Left lung (tissue), 4 donors: ENCODE measurements at regions not wholly inside any gene's neighbourhood (a gene's known extent, or its start where the extent isn't known, plus 50 kb on each side); places are given as distances from the start of the nearest gene placed in this dataset.

Experiments used
- ATAC-seq: fragments of 200-7000 bp; cut with Tn5 transposase; one replicate; pipeline ENCODE4 v1.9.1; 2020; ENCODE audit warnings: moderate library complexity
- DNase-seq, 4 donors: peaks; one replicate each; pipeline ENCODE4 v3.0.0-alpha.2; 2013 to 2020
- H3K27ac ChIP-seq, 2 donors: fragments of 200-600 bp; sonication (generic) in 1 of 2; one replicate each; pipeline versions ENCODE4 v1.5.0 to v1.8.0; 2020 to 2021
- H3K27me3 ChIP-seq, 2 donors: fragments of 200-600 bp; sonication (generic) in 1 of 2; one replicate each; pipeline versions ENCODE4 v1.5.0 to v1.8.0; 2020 to 2021
- H3K36me3 ChIP-seq, 2 donors: fragments of 200-600 bp; sonication (generic) in 1 of 2; one replicate each; pipeline versions ENCODE4 v1.5.0 to v1.8.0; 2020 to 2021
- H3K4me1 ChIP-seq, 2 donors: fragments of 200-600 bp; one replicate each; pipeline ENCODE4 v1.8.0; 2021
- H3K4me3 ChIP-seq, 2 donors: fragments of 200-600 bp; sonication (generic) in 1 of 2; one replicate each; pipeline versions ENCODE4 v1.5.0 to v1.8.0; 2020 to 2021; ENCODE audit warnings: mild to moderate bottlenecking in 1 of 2
- H3K9me3 ChIP-seq, 2 donors: fragments of 200-600 bp; sonication (generic) in 1 of 2; one replicate each; pipeline versions ENCODE4 v1.5.0 to v1.8.0; 2020 to 2021
- CTCF ChIP-seq, 2 donors: fragments of 200-600 bp; sonication (generic) in 1 of 2; IDR thresholded peaks; one replicate each; pipeline versions ENCODE4 v1.5.0 to v1.8.0; 2021; ENCODE audit warnings: antibody characterized with exemption in 2 of 2
- intact Hi-C, 2 donors: fragments of 100-400 bp; cut with DNase I; formaldehyde crosslinking; loops; one replicate each; pipeline versions ENCODE4 v1.11.2 to v1.14.2; 2022
- donor health status: DM: no; HTN: yes; CAD: no.
- donor health status: DM: no; HTN: no; CAD: no.

- DNase-seq (peak in 1 of 4 donors; percentile 50), ATAC-seq (no peak)
- intact Hi-C loops, result no loop called here
- no peak for TF ChIP-seq CTCF (IDR thresholded peaks at IDR 0.05)
- no peaks in the 10 kb centered on the region for H3K9me3 ChIP-seq
- peaks cover 3 to 23% of the 10 kb centered on the region in 2 donors for H3K4me1 ChIP-seq
- peaks cover 0 to 14% of the 10 kb centered on the region in 2 donors for H3K27me3 ChIP-seq
- H3K36me3 ChIP-seq, result no peaks in the 10 kb centered on the region
- no peak overlapping the region for H3K27ac ChIP-seq
- H3K4me3 ChIP-seq, result no peak overlapping the region
Measured at GRCh38 chr17:83154311-83155127, 75.1 kb downstream of the METRNL start.

DNA sequence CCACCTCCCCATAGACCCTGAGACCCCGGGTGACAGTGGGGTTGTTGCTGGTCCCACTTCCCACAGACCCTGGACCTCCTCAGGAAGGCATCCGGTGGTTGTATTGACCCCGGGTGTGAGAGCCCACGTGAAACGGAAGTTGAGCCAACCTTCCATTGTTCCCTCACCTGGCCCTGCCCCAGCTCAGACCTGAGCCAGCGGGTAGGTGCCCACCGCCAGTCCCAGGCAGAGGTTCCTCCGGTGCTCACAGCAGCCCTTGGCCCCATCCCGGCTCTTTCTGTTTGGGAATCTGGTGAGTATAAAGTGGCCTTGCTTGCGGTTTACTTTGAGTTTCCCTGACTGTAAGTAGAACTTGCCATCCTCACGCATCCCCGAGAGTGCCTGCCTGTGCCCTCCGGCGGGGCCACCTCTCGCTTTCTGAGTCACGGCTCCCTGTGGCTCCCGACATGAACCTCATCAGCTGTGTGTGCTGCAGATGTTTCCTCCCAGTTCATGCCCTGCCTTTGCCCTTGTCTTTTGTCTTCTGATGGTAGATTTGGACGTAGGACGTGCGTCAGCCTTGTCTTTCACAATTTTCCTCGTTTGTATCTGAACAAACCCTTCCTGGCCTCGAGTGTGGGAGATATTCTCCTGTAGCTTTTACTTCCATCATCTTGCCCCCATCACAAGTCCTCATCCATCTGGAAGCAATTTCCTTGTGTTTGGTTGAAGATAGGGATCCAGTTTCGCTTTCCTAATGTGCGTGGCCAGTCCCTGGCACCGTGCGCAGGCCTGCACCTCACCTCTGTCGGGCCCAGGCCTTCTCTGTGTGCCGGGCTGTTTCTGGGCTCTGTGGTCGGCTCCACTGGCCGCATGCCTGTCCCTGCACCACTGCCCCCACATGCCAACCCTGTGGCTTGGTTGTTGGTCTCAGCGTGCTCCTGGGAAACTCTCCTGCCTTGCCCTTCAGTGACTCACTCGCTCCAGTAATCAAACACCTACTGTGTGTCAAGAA lies 76.0 kb downstream of the METRNL start:
- ATAC-seq, result peak; percentile 63
- TF ChIP-seq CTCF (IDR thresholded peaks at IDR 0.05), result no peak
- Histone ChIP-seq H3K4me3 (no peak overlapping the region), H3K4me1 (peaks cover 3 to 23% of the 10 kb centered on the region in 2 donors), H3K36me3 (no peaks in the 10 kb centered on the region), H3K27me3 (peaks cover 0 to 14% of the 10 kb centered on the region in 2 donors), H3K9me3 (no peaks in the 10 kb centered on the region), H3K27ac (no peak overlapping the region)
- DNase-seq, result peak in 1 of 4 donors; percentile 72
- intact Hi-C loops, result no loop called here

DNA sequence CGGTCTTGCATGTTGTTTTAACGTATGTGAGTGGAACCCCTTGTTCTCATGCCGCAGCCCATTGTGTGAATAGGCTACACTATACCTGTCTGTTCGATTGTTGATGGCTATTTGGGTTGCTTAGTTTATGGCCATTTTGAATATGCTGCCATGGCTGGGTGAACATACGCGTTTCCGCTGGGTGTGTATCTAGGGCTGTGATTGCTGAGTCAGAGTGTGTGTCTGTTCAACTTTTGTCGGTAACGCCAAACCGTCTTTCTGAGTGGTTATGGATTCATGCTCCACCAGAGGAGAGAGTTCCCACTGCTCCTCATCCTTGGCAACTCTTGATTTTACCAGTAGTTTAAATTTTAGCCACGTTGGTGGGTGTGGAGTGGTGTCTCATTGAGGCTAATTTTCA lies 77.0 kb downstream of the METRNL start:
- DNase-seq, result no peak
- H3K9me3 ChIP-seq, result no peaks in the 10 kb centered on the region
- peaks cover 3 to 23% of the 10 kb centered on the region in 2 donors for H3K4me1 ChIP-seq

GRCh38 chr17:83159204-83160049 lies 80.0 kb downstream of the METRNL start:
- intact Hi-C loops, result no loop called here

More for the DNA sequence above, 77.0 kb downstream of the METRNL start:
- no peak overlapping the region for H3K4me3 ChIP-seq
- no peaks in the 10 kb centered on the region for H3K36me3 ChIP-seq
- intact Hi-C loops, result no loop called here
- H3K27ac ChIP-seq, result no peak overlapping the region
- ATAC-seq, result no peak
- no peak for TF ChIP-seq CTCF (IDR thresholded peaks at IDR 0.05)
- H3K27me3 ChIP-seq, result peaks cover 0 to 14% of the 10 kb centered on the region in 2 donors

More at GRCh38 chr17:83159204-83160049, 80.0 kb downstream of the METRNL start:
- ATAC-seq (no peak), DNase-seq (no peak)
- Histone ChIP-seq H3K4me3 (no peak overlapping the region), H3K36me3 (no peaks in the 10 kb centered on the region), H3K27me3 (peaks cover 0 to 9% of the 10 kb centered on the region in 2 donors), H3K4me1 (peaks cover 0 to 5% of the 10 kb centered on the region in 2 donors), H3K9me3 (no peaks in the 10 kb centered on the region), H3K27ac (no peak overlapping the region)
- no peak for TF ChIP-seq CTCF (IDR thresholded peaks at IDR 0.05)
